ENCODE measurements at regions not wholly inside any gene's neighbourhood (a gene's known extent, or its start where the extent isn't known, plus 50 kb on each side); places are given as distances from the start of the nearest gene placed in this dataset.

GRCh38 chr6:82766476-82766875, 299.2 kb downstream of the UBE3D start (continued):
- no peak for TF ChIP-seq NR1H2 (CRISPR knock-in tag; IDR thresholded peaks at IDR 0.05)

GRCh38 chr6:82767037-82767436, 298.6 kb downstream of the UBE3D start:
- no peak overlapping the region for H3K4me3 Mint-ChIP-seq
- ChIA-PET POLR2A (no interaction called here), CTCF (interaction anchor here (1.5 kb wide), 1 partner anchor 17 kb away, joined by 4 read pairs; no protein-coding TSS in a partner anchor)
- TF ChIP-seq FOXK1 (CRISPR knock-in tag; IDR thresholded peaks at IDR 0.05) = no peak
- TF ChIP-seq ZNF281 (CRISPR knock-in tag; IDR thresholded peaks at IDR 0.05) = no peak
- TF ChIP-seq PRDM15 (CRISPR knock-in tag; IDR thresholded peaks at IDR 0.05) = no peak
- no peak for TF ChIP-seq ZNF138 (CRISPR knock-in tag; conservative IDR thresholded peaks at IDR 0.05)
- no peak for TF ChIP-seq MXD4 (CRISPR knock-in tag; IDR thresholded peaks at IDR 0.05; ENCODE audit: borderline replicate concordance)
- no peak for TF ChIP-seq E2F1 (CRISPR knock-in tag; IDR thresholded peaks at IDR 0.05)
- TF ChIP-seq SMAD3 (CRISPR knock-in tag; IDR thresholded peaks at IDR 0.05; ENCODE audit: borderline replicate concordance) = no peak
- TF ChIP-seq NR2C2 (CRISPR knock-in tag; IDR thresholded peaks at IDR 0.05) = no peak
- H3K27ac Mint-ChIP-seq = no peak overlapping the region
- DNase-seq (ENCODE audit: low spot score) (peak; percentile 36), ATAC-seq (peak; percentile 86)
- H3K9me3 Mint-ChIP-seq = no peaks in the 10 kb centered on the region
- H3K27me3 Mint-ChIP-seq (ENCODE audit: low read depth) = no peaks in the 10 kb centered on the region
- H3K4me1 Mint-ChIP-seq = peaks cover 29% of the 10 kb centered on the region
- no peaks in the 10 kb centered on the region for H3K36me3 Mint-ChIP-seq

GRCh38 chr6:82767447-82767846, 298.2 kb downstream of the UBE3D start:
- H3K27me3 Mint-ChIP-seq (ENCODE audit: low read depth) = no peaks in the 10 kb centered on the region
- TF ChIP-seq TEAD1 (CRISPR knock-in tag; IDR thresholded peaks at IDR 0.05) = no peak
- no peak for TF ChIP-seq AR (CRISPR knock-in tag; IDR thresholded peaks at IDR 0.05)
- no peak for TF ChIP-seq GABPB1 (CRISPR knock-in tag; IDR thresholded peaks at IDR 0.05)
- no peak for TF ChIP-seq E2F4 (CRISPR knock-in tag; IDR thresholded peaks at IDR 0.05; ENCODE audit: borderline replicate concordance, low read depth)
- no peak for TF ChIP-seq SMAD4 (CRISPR knock-in tag; IDR thresholded peaks at IDR 0.05)
- TF ChIP-seq JUN (CRISPR knock-in tag; IDR thresholded peaks at IDR 0.05) = no peak
- no peak for TF ChIP-seq ZNF263 (CRISPR knock-in tag; IDR thresholded peaks at IDR 0.05; ENCODE audit: low read depth)
- no peak for TF ChIP-seq RELA (CRISPR knock-in tag; IDR thresholded peaks at IDR 0.05; ENCODE audit: borderline replicate concordance)
- TF ChIP-seq PRDM15 (CRISPR knock-in tag; IDR thresholded peaks at IDR 0.05) = no peak

More at GRCh38 chr6:82767447-82767846, 298.2 kb downstream of the UBE3D start:
- Mint-ChIP-seq H3K4me1 (peaks cover 29% of the 10 kb centered on the region), H3K27ac (no peak overlapping the region), H3K36me3 (no peaks in the 10 kb centered on the region), H3K4me3 (no peak overlapping the region), H3K9me3 (no peaks in the 10 kb centered on the region)
- ChIA-PET CTCF (interaction anchor here (1.5 kb wide), 1 partner anchor 17 kb away, joined by 4 read pairs; no protein-coding TSS in a partner anchor), POLR2A (no interaction called here)
- ATAC-seq (peak; percentile 55), DNase-seq (ENCODE audit: low spot score) (no peak)
